RWPE1 (cell line): ENCODE measurements at regions not wholly inside any gene's neighbourhood (a gene's known extent, or its start where the extent isn't known, plus 50 kb on each side); places are given as distances from the start of the nearest gene placed in this dataset.

Experiments used
- CTCF ChIA-PET: fragments of 350-600 bp; sonication (Branson Sonifier 250); formaldehyde crosslinking; extraction: SDS; loops from one replicate; lab custom pipeline; 2021; lab: Yijun Ruan, JAX
- POLR2A ChIA-PET: fragments of 400-600 bp; formaldehyde crosslinking; extraction: SDS; loops from one replicate; lab custom pipeline; 2020; ENCODE audit warnings: antibody characterized with exemption; ENCODE audit not compliant: low non-redundant PET; lab: Yijun Ruan, JAX
- DNase-seq: peaks from one replicate; pipeline ENCODE4 v3.0.0; 2012; ENCODE audit warnings: low spot score
- H3K27ac ChIP-seq: fragments of 450-650 bp; 2 replicates; pipeline ENCODE4 v1.5.1; 2017
- CTCF ChIP-seq: fragments of 450-650 bp; conservative IDR thresholded peaks from 2 replicates; pipeline ENCODE4 v1.5.1; 2017; ENCODE audit warnings: low read depth, mild to moderate bottlenecking

GRCh38 chr9:119609277-119609971 is 240.2 kb upstream of the BRINP1 start:
- TF ChIP-seq CTCF, result no peak
- no peak overlapping the region for H3K27ac ChIP-seq
- DNase-seq, result no peak
- CTCF ChIA-PET, result no interaction called here
- POLR2A ChIA-PET, result no interaction called here

GRCh38 chr9:119601632-119602031 is 232.4 kb upstream of the BRINP1 start:
- no peak for DNase-seq
- ChIA-PET CTCF (no interaction called here), POLR2A (interaction anchor here (0.6 kb wide), 1 partner anchor 158 kb away, joined by 3 read pairs; no protein-coding TSS in a partner anchor)
- no peak overlapping the region for H3K27ac ChIP-seq
- no peak for TF ChIP-seq CTCF

- TF ChIP-seq CTCF, result no peak
- ChIA-PET CTCF (no interaction called here), POLR2A (no interaction called here)
- no peak for DNase-seq
- no peak overlapping the region for H3K27ac ChIP-seq
These were observed 228.3 kb upstream of the BRINP1 start for GRCh38 chr9:119597499-119597898.

- POLR2A ChIA-PET, result no interaction called here
- no peak for TF ChIP-seq CTCF
- H3K27ac ChIP-seq, result no peak overlapping the region
These were observed 227.5 kb upstream of the BRINP1 start for GRCh38 chr9:119596703-119597102.

DNA sequence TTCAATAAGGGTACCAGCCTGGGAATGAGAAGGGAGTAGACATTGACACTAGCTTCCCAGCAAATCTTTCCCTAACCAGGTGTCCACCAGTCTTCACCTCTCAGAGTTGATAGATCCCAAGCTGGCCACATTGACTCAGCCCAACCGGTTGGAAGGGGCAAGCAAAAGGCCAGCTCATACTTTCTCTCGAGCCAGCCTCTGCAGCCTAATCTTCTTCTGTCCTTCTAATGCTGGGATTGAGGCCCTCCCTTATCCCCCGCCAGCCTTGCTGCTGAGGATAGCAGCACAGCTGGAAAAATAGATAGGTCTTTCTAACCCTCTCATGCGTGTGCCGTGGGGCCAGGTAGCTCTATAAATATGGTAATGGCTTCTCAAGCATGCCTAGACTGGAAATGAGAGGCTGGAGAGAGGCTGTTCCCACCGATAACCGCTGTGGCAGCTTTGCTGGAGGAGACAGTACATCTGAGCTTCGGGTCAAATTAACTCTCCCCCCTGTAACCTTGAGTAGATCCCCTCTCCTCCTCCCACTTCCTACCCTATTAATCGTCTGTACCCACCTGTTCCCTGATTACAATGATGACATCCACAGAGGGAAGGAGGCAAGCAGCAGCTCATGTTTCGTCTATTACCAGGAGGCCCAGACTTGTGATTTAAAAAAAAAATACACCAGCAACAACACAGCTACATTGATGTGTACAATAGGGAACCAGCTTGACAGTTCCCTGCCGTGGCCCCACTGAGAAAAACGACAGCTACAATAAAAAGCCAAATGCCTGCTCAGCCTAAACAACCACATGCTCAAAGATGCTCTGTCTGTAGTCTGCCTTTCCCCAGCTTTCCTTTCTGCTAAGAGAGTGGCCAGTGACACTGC is 219.9 kb upstream of the BRINP1 start:
- no peak for DNase-seq
- POLR2A ChIA-PET, result no interaction called here
- CTCF ChIA-PET, result interaction anchor here (0.6 kb wide), 1 partner anchor 1043 kb away, joined by 3 read pairs; no protein-coding TSS in a partner anchor
- H3K27ac ChIP-seq, result no peak overlapping the region
- no peak for TF ChIP-seq CTCF

More at GRCh38 chr9:119596703-119597102, 227.5 kb upstream of the BRINP1 start:
- DNase-seq, result no peak
- CTCF ChIA-PET, result no interaction called here

DNA sequence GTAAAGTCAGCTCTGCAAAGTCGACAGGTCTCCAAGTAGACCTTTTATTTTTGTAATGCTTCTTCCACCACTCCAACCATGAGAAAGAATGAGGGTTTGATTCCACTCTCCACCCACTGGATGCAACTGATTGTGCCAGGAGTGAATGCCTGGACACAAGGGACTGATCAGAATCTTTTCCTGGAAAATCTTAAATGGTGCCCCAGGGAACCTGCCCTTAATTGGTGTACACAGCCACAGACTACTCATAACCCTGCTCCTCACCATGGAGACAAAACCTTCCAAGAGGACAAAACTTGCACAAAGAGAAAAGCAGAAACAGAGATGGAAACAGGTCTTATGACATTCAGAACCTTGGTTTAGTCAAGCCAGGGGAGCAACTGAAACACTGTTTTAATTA is 208.6 kb upstream of the BRINP1 start:
- POLR2A ChIA-PET, result no interaction called here
- no peak for TF ChIP-seq CTCF
- H3K27ac ChIP-seq, result no peak overlapping the region
- CTCF ChIA-PET, result no interaction called here
- DNase-seq, result no peak
